HepG2 (cell line): ENCODE measurements at regions not wholly inside any gene's neighbourhood (a gene's known extent, or its start where the extent isn't known, plus 50 kb on each side); places are given as distances from the start of the nearest gene placed in this dataset.

Experiments used
- FOSL1 ChIP-seq: sonication (generic); formaldehyde crosslinking; IDR thresholded peaks from 2 replicates; pipeline ENCODE4 v1.9.0; 2021; ENCODE audit warnings: missing genetic modification reagents, borderline replicate concordance
- GLMP ChIP-seq: sonication (generic); formaldehyde crosslinking; IDR thresholded peaks from 2 replicates; pipeline ENCODE4 v1.9.0; 2021; ENCODE audit warnings: missing genetic modification reagents, mild to moderate bottlenecking, borderline replicate concordance
- GTF2F1 ChIP-seq: fragments of 150-350 bp; IDR thresholded peaks from 2 replicates; pipeline ENCODE4 v1.6.1; 2014; ENCODE audit warnings: low read length
- ISL2 ChIP-seq: sonication (generic); formaldehyde crosslinking; IDR thresholded peaks from 2 replicates; pipeline ENCODE4 v1.5.0; 2020; ENCODE audit warnings: missing genetic modification reagents
- JARID2 ChIP-seq: sonication (generic); formaldehyde crosslinking; IDR thresholded peaks from 2 replicates; pipeline ENCODE4 v1.8.1; 2023; ENCODE audit warnings: missing genetic modification reagents, inconsistent platforms; ENCODE audit not compliant: insufficient replicate concordance
- LCORL ChIP-seq, 2 experiments: fragments of 450-650 bp in 1 of 2; sonication (generic) in 1 of 2; formaldehyde crosslinking in 1 of 2; IDR thresholded peaks; 2 replicates each; pipeline versions ENCODE4 v1.5.0 to v1.6.1; 2017 to 2020; ENCODE audit warnings: antibody characterized with exemption in 1 of 2, missing genetic modification reagents in 1 of 2
- MBD4 ChIP-seq: IDR thresholded peaks from 2 replicates; pipeline ENCODE4 v1.6.1; 2012; ENCODE audit warnings: low read length, inconsistent platforms, borderline replicate concordance
- PAX8 ChIP-seq: sonication (generic); formaldehyde crosslinking; IDR thresholded peaks from 2 replicates; pipeline ENCODE4 v1.8.0; 2022; ENCODE audit warnings: mild to moderate bottlenecking, missing genetic modification reagents, borderline replicate concordance
- PHF20 ChIP-seq: sonication (generic); formaldehyde crosslinking; IDR thresholded peaks from 2 replicates; pipeline ENCODE4 v1.5.0; 2020; ENCODE audit warnings: mild to moderate bottlenecking, missing genetic modification reagents
- SPEN ChIP-seq: sonication (generic); formaldehyde crosslinking; IDR thresholded peaks from 2 replicates; pipeline ENCODE4 v1.5.1; 2020; ENCODE audit warnings: low read depth, mild to moderate bottlenecking, missing genetic modification reagents
- TBL1XR1 ChIP-seq: fragments of 150-350 bp; IDR thresholded peaks from 2 replicates; pipeline ENCODE4 v1.6.1; 2014; ENCODE audit warnings: borderline replicate concordance, low read length; ENCODE audit not compliant: partially characterized antibody
- TEAD2 ChIP-seq: sonication (generic); formaldehyde crosslinking; IDR thresholded peaks from 2 replicates; pipeline ENCODE4 v1.9.0; 2021; ENCODE audit warnings: missing genetic modification reagents
- ZBTB20 ChIP-seq: sonication (generic); formaldehyde crosslinking; IDR thresholded peaks from 2 replicates; pipeline ENCODE4 v1.8.1; 2023; ENCODE audit warnings: missing genetic modification reagents, low read depth, mild to moderate bottlenecking, borderline replicate concordance
- ZBTB39 ChIP-seq: sonication (generic); formaldehyde crosslinking; IDR thresholded peaks from 2 replicates; pipeline ENCODE4 v1.5.0; 2020; ENCODE audit warnings: missing genetic modification reagents
- ZNF12 ChIP-seq: sonication (generic); formaldehyde crosslinking; IDR thresholded peaks from 2 replicates; pipeline ENCODE4 v1.5.0; 2020; ENCODE audit warnings: missing genetic modification reagents
- ZNF274 ChIP-seq: sonication (generic); formaldehyde crosslinking; IDR thresholded peaks from 2 replicates; pipeline ENCODE4 v1.5.1; 2020; ENCODE audit warnings: mild to moderate bottlenecking, missing genetic modification reagents
- ZNF432 ChIP-seq: sonication (generic); formaldehyde crosslinking; IDR thresholded peaks from 2 replicates; pipeline ENCODE4 v1.5.0; 2020; ENCODE audit warnings: missing genetic modification reagents, mild to moderate bottlenecking, borderline replicate concordance
- ZNF564 ChIP-seq: sonication (generic); formaldehyde crosslinking; IDR thresholded peaks from 2 replicates; pipeline ENCODE4 v1.8.1; 2023; ENCODE audit warnings: mild to moderate bottlenecking, missing genetic modification reagents
- ZNF614 ChIP-seq: IDR thresholded peaks from 2 replicates; pipeline ENCODE4 v1.6.1; 2018; ENCODE audit warnings: missing biosample characterization, missing genetic modification reagents, inconsistent platforms, borderline replicate concordance
- ZNF619 ChIP-seq: sonication (generic); formaldehyde crosslinking; IDR thresholded peaks from 2 replicates; pipeline ENCODE4 v1.4.0; 2020; ENCODE audit warnings: mild to moderate bottlenecking, missing genetic modification reagents
- ZNF775 ChIP-seq: sonication (generic); formaldehyde crosslinking; IDR thresholded peaks from 2 replicates; pipeline ENCODE4 v1.4.0; 2020; ENCODE audit warnings: missing genetic modification reagents, mild to moderate bottlenecking, moderate library complexity, borderline replicate concordance
- ZNF792 ChIP-seq: IDR thresholded peaks from 2 replicates; pipeline ENCODE4 v1.6.1; 2016
- ZSCAN21 ChIP-seq: sonication (generic); formaldehyde crosslinking; IDR thresholded peaks from 2 replicates; pipeline ENCODE4 v1.8.0; 2022; ENCODE audit warnings: mild to moderate bottlenecking, missing genetic modification reagents, moderate library complexity, borderline replicate concordance
- ZSCAN22 ChIP-seq: sonication (generic); formaldehyde crosslinking; IDR thresholded peaks from 2 replicates; pipeline ENCODE4 v1.4.0; 2020; ENCODE audit warnings: mild to moderate bottlenecking, missing genetic modification reagents
- ZSCAN30 ChIP-seq: sonication (generic); formaldehyde crosslinking; IDR thresholded peaks from 2 replicates; pipeline ENCODE4 v1.5.0; 2020; ENCODE audit warnings: mild to moderate bottlenecking, missing genetic modification reagents
- ZXDC ChIP-seq: sonication (generic); formaldehyde crosslinking; IDR thresholded peaks from 2 replicates; pipeline ENCODE4 v1.5.0; 2020; ENCODE audit warnings: mild to moderate bottlenecking, missing genetic modification reagents

- TF ChIP-seq ZXDC (CRISPR knock-in tag) (no peak), TBL1XR1 (no peak), ZNF619 (CRISPR knock-in tag) (no peak), GTF2F1 (no peak), TEAD2 (CRISPR knock-in tag) (no peak), PAX8 (CRISPR knock-in tag) (no peak), ZSCAN30 (CRISPR knock-in tag) (no peak), ZNF12 (CRISPR knock-in tag) (no peak), ZNF792 (CRISPR knock-in tag) (no peak), GLMP (CRISPR knock-in tag) (no peak), ZNF614 (CRISPR knock-in tag) (peak; percentile 14; the same call in 1 of the 2 replicates), ZNF564 (CRISPR knock-in tag) (no peak), SPEN (CRISPR knock-in tag) (no peak), ZBTB39 (no peak), ZNF432 (CRISPR knock-in tag) (no peak), FOSL1 (CRISPR knock-in tag) (peak; percentile 72; the same call in 1 of the 2 replicates), ISL2 (CRISPR knock-in tag) (0 out of 2 replicates have a peak, but pooled peaks have one; percentile 54), ZNF775 (CRISPR knock-in tag) (no peak), PHF20 (CRISPR knock-in tag) (no peak), ZSCAN21 (CRISPR knock-in tag) (no peak), ZSCAN22 (no peak), ZNF274 (CRISPR knock-in tag) (no peak), JARID2 (no peak), LCORL (IDR thresholded peaks at IDR 0.05) (no peak), LCORL (CRISPR knock-in tag; IDR thresholded peaks at IDR 0.05) (0 out of 2 replicates have a peak, but pooled peaks have one; percentile 31), MBD4 (no peak), ZBTB20 (no peak)
These were observed 108.6 kb downstream of the SMIM20 start (continued) for GRCh38 chr4:26022346-26023202.
